AG10803 (cell line): ENCODE measurements at regions not wholly inside any gene's neighbourhood (a gene's known extent, or its start where the extent isn't known, plus 50 kb on each side); places are given as distances from the start of the nearest gene placed in this dataset.

Experiments
- DNase-seq: peaks from one replicate; pipeline ENCODE4 v3.0.0; 2010; ENCODE audit warnings: low read depth
- H3K4me3 ChIP-seq: 2 replicates; pipeline ENCODE4 v1.5.1; 2011; ENCODE audit warnings: mild to moderate bottlenecking, low read length, control low read depth
- TF ChIP-seq, protein P1 (sequence below): conservative IDR thresholded peaks from 2 replicates; pipeline ENCODE4 v1.5.1; 2011; ENCODE audit warnings: mild to moderate bottlenecking, low read length, control low read depth, inconsistent platforms

DNA sequence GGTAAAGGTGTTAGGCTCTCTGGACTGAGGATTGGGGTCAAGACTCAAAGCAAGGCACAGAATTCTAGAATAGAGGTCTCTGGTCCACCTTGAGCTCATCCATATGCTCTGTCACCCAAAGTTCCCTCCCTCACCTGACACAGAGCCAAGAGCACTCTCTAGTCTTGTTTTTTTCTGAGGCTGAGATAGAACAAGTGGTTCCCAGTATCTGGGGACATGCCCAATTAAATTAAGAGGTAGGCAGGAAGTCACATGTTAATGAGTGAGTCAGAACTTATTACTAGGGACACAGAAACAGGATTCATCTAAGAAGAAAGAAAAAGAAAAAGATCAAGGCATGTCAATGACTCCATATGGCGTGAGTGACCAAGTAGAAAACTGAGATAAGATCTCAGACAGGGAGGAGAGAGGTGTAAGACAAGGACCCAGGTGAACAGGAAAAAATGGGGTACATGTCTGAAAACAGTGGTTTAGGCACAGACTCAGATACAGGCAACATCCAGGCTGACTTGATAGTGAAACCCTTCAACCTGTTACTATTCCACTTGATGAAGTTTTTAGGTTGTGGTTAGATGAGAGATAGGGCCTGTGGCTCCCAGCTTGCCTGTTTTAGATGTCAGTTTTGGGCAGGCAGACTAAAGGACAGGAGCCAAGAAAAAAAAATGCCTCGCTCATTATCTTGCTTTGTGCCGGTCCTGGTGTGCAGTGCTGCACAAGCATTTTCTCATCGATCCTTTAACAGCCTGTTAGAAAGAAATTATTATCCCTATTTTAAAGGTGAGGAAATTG lies 609.9 kb downstream of the CCSER2 start:
- H3K4me3 ChIP-seq: no peak overlapping the region
- TF ChIP-seq, protein P1, sequence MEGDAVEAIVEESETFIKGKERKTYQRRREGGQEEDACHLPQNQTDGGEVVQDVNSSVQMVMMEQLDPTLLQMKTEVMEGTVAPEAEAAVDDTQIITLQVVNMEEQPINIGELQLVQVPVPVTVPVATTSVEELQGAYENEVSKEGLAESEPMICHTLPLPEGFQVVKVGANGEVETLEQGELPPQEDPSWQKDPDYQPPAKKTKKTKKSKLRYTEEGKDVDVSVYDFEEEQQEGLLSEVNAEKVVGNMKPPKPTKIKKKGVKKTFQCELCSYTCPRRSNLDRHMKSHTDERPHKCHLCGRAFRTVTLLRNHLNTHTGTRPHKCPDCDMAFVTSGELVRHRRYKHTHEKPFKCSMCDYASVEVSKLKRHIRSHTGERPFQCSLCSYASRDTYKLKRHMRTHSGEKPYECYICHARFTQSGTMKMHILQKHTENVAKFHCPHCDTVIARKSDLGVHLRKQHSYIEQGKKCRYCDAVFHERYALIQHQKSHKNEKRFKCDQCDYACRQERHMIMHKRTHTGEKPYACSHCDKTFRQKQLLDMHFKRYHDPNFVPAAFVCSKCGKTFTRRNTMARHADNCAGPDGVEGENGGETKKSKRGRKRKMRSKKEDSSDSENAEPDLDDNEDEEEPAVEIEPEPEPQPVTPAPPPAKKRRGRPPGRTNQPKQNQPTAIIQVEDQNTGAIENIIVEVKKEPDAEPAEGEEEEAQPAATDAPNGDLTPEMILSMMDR: no peak
- DNase-seq: no peak

DNA sequence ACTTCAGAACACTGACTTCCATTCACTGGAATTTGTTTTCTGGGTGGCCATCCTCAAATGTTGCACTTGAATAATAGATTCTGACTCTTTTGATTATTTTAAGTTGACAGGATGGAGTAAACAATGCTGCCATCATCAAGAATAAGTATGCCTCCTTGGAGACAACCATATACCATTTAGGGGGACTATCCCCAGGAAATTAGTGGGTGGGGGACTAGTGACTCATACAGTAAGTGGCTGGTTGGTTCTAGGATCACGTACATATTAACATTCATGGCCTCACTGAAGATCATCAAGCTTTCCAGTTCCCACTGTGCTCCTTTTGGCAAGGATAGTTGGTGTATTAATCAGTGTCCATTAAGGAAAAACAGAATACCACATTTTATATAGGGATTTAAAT lies 615.2 kb downstream of the CCSER2 start:
- H3K4me3 ChIP-seq: no peak overlapping the region
- TF ChIP-seq, protein P1: no peak
- DNase-seq: no peak

DNA sequence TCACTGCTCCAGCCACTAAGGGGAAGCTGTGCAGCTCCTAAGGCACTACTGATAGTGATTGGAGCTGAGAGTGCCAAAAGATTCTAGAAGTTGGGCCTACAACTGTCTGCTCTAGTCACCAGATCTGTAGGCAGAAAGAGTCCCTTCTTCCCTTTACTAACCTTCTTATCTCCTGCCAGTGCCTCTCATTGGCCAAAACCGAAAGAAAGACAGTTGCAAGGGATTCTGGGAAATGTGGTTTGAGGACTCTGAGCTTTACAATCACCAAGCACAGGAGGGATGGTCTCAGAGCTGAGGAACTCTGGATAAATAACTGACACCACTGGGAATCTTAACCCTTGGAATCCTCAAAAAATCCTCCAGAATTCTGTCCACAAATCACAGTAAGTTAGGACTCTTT lies 615.8 kb downstream of the CCSER2 start:
- DNase-seq: no peak

DNA sequence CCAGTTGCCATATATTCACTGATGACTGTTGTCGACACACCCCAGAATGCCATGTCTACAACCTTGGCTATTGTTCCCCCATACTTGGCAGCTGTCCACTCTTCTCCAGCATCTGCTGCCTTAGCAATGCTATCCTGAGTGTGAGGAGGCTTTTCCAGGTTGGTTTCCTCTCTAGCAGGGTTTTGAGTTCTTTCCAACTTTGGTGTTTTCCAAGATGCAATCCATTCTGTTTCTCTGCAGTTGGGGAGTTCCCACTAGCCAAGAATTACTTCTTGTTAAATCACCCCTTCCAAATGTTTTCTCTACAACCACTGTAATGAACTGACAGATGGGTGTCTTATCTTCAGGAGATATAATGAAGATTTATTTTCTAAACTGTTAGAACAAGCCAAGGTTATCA lies 617.4 kb downstream of the CCSER2 start:
- H3K4me3 ChIP-seq: no peak overlapping the region
- TF ChIP-seq, protein P1: no peak
- DNase-seq: no peak

More for the DNA sequence above, 615.8 kb downstream of the CCSER2 start:
- no peak overlapping the region for H3K4me3 ChIP-seq
- TF ChIP-seq, protein P1: no peak

DNA sequence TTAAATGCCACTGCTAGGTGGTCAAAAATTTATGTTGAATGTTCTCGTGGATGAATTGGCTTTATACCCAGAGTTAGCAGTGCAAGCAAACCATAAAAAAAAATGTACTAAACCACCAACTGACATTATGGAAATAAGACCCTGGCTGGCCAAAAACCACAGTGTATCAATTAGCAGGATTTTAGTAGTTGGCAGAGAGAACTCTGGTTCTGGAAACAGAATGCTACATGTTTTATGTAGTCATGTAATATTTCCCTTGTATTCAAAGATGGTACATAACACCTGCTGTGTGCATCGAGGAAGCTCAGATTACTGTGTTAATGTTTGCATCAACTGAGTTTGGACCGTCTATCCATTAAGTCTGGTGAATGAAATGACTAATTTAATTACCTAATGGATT lies 618.5 kb downstream of the CCSER2 start:
- TF ChIP-seq, protein P1: no peak
- no peak for DNase-seq
- H3K4me3 ChIP-seq: no peak overlapping the region

DNA sequence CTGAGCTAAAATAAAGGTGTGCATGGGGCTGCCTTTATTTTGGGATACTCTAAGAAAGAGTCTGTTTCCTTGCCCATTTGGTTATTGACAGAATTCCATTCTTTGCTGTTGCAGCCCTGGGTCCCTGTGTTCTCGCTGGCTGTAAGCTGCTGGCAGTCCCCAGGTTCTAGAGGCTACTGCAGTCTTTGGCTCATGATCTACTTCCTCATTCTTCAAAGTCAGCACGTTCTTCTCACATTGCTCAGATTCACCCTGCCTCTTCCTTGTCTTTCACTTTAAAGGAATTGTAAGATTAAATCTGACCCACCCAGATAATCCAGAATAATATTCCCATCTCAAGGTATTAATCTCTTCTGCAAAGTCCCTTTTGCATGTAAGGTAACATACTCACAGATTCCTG lies 620.3 kb downstream of the CCSER2 start:
- TF ChIP-seq, protein P1: no peak
- no peak for DNase-seq

DNA sequence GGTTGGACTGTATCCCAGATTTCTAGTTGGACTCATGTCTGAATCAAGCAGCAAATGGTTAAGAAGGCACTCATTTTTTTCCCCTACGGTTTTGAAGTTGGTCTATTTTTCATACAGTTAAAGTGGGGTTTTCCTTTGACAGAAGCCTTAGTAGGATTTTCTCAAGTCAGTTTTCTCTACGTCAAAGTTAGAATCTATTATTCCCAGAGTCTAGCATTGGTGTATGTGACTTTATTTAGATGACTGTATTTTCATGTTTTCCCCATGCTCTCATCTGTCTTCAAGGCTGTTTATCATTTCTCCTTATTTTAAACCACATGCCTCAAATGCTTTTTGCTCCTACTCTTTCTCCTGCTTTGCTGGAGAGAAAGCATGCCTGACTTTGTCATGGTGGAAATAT lies 623.2 kb downstream of the CCSER2 start:
- DNase-seq: no peak
- H3K4me3 ChIP-seq: no peak overlapping the region
- TF ChIP-seq, protein P1: no peak

More for the DNA sequence above, 620.3 kb downstream of the CCSER2 start:
- no peak overlapping the region for H3K4me3 ChIP-seq
